HCT116 (cell line): ENCODE measurements at regions not wholly inside any gene's neighbourhood (a gene's known extent, or its start where the extent isn't known, plus 50 kb on each side); places are given as distances from the start of the nearest gene placed in this dataset.

Experiments
- CTCF ChIP-seq, 3 experiments: fragments of 200-600 bp in 1 of 3; sonication (generic) in 1 of 3; IDR thresholded peaks in 2 of 3; conservative IDR thresholded peaks in 1 of 3; 2 replicates each; pipeline ENCODE4 v1.5.1; 2012 to 2017; ENCODE audit warnings: low read depth in 2 of 3, low read length in 2 of 3, antibody characterized with exemption in 1 of 3, borderline replicate concordance in 1 of 3, control low read depth in 1 of 3, mild to moderate bottlenecking in 1 of 3, mixed read lengths in 1 of 3, mixed run types in 1 of 3, moderate library complexity in 1 of 3; ENCODE audit not compliant: insufficient read depth in 1 of 3
- JUND ChIP-seq: IDR thresholded peaks from 2 replicates; pipeline ENCODE4 v1.6.1; 2012
- POLR2AphosphoS5 ChIP-seq: IDR thresholded peaks from 2 replicates; pipeline ENCODE4 v1.6.1; 2011; ENCODE audit warnings: mild to moderate bottlenecking, low read depth, low read length, moderate library complexity
- RAD21 ChIP-seq: IDR thresholded peaks from 2 replicates; pipeline ENCODE4 v1.6.1; 2012; ENCODE audit warnings: low read depth, mild to moderate bottlenecking
- SIN3A ChIP-seq: IDR thresholded peaks from 2 replicates; pipeline ENCODE4 v1.6.1; 2012; ENCODE audit warnings: low read depth
- SP1 ChIP-seq: IDR thresholded peaks from 2 replicates; pipeline ENCODE4 v1.6.1; 2012; ENCODE audit warnings: low read depth
- SRF ChIP-seq: IDR thresholded peaks from 2 replicates; pipeline ENCODE4 v1.6.1; 2012; ENCODE audit warnings: low read depth

GRCh38 chr4:116358633-116359222 lies 726.6 kb downstream of the TRAM1L1 start:
- TF ChIP-seq RAD21, result peak; percentile 66
- TF ChIP-seq SIN3A, result no peak
- no peak for TF ChIP-seq JUND
- TF ChIP-seq CTCF (IDR thresholded peaks at IDR 0.05 in 2 of 3, conservative IDR thresholded peaks at IDR 0.05 in 1 of 3; ENCODE audit: borderline replicate concordance in 1 of 3, insufficient read depth in 1 of 3, low read depth in 2 of 3, low read length in 2 of 3), result peak; percentile 12 to 74 (median 56); a peak in 4 of 6 replicates
- TF ChIP-seq SP1, result no peak
- TF ChIP-seq POLR2AphosphoS5, result no peak
- no peak for TF ChIP-seq SRF
